ENCODE measurements at regions not wholly inside any gene's neighbourhood (a gene's known extent, or its start where the extent isn't known, plus 50 kb on each side); places are given as distances from the start of the nearest gene placed in this dataset.

- Histone ChIP-seq H3K4me1 (ENCODE audit: control insufficient read depth in 2 of 2, insufficient read depth in 2 of 2, low read length in 1 of 2) (no peaks in the 10 kb centered on the region), H3K36me3 (ENCODE audit: control insufficient read depth in 2 of 2, insufficient read depth in 2 of 2, low read length in 1 of 2) (no peaks in the 10 kb centered on the region), H3K27ac (ENCODE audit: low read depth in 2 of 2, low read length in 1 of 2) (no peak overlapping the region), H3K4me3 (ENCODE audit: low read depth in 1 of 2, low read length in 2 of 2) (no peak overlapping the region), H3K27me3 (ENCODE audit: control insufficient read depth in 1 of 2, insufficient read depth in 2 of 2, low read length in 2 of 2) (no peaks in the 10 kb centered on the region), H3K9me3 (ENCODE audit: control insufficient read depth in 2 of 2, insufficient read depth in 1 of 2, low read depth in 1 of 2, low read length in 1 of 2) (no peaks in the 10 kb centered on the region)
- WGBS, 2 donors: 80 to 87% methylated on average over 4 of the region's 4 CpGs
Measured at GRCh38 chr2:217108575-217109027, 248.7 kb upstream of the TNP1 start.

- Histone ChIP-seq H3K4me3 (ENCODE audit: low read depth in 1 of 2, low read length in 2 of 2) (no peak overlapping the region), H3K27ac (ENCODE audit: low read depth in 2 of 2, low read length in 1 of 2) (no peak overlapping the region), H3K36me3 (ENCODE audit: control insufficient read depth in 2 of 2, insufficient read depth in 2 of 2, low read length in 1 of 2) (no peaks in the 10 kb centered on the region), H3K27me3 (ENCODE audit: control insufficient read depth in 1 of 2, insufficient read depth in 2 of 2, low read length in 2 of 2) (no peaks in the 10 kb centered on the region), H3K4me1 (ENCODE audit: control insufficient read depth in 2 of 2, insufficient read depth in 2 of 2, low read length in 1 of 2) (no peaks in the 10 kb centered on the region), H3K9me3 (ENCODE audit: control insufficient read depth in 2 of 2, insufficient read depth in 1 of 2, low read depth in 1 of 2, low read length in 1 of 2) (no peaks in the 10 kb centered on the region)
Measured at GRCh38 chr2:217108086-217108485, 248.2 kb upstream of the TNP1 start.

DNA sequence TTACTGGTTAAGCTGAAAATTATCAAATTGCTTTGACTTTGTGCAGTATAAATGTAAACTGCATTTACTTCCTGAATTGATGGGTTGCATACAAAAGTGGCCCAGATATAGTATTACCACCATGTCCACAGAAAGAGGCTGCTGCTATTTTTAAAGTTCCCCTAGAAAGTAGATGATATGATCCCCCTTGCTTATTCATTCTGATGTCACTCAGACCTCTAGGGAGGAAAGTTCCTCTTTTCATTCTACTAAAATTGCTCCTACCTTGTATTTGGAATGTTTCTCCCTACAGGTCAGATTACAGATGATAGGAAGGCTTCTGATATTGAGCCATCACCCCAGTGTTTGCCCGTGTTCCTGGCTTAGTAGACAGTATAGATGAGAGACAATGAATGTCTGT lies 247.6 kb upstream of the TNP1 start:
- 65 to 80% methylated on average over 1 of the region's 1 CpG for WGBS, 2 donors

GRCh38 chr2:217106650-217107014 lies 246.8 kb upstream of the TNP1 start:
- WGBS, 2 donors: 82 to 88% methylated on average over 3 of the region's 3 CpGs
- H3K4me3 ChIP-seq (ENCODE audit: low read depth in 1 of 2, low read length in 2 of 2): no peak overlapping the region
- H3K27me3 ChIP-seq (ENCODE audit: control insufficient read depth in 1 of 2, insufficient read depth in 2 of 2, low read length in 2 of 2): no peaks in the 10 kb centered on the region
- no peaks in the 10 kb centered on the region for H3K36me3 ChIP-seq (ENCODE audit: control insufficient read depth in 2 of 2, insufficient read depth in 2 of 2, low read length in 1 of 2)
- H3K27ac ChIP-seq (ENCODE audit: low read depth in 2 of 2, low read length in 1 of 2): no peak overlapping the region
- no peaks in the 10 kb centered on the region for H3K9me3 ChIP-seq (ENCODE audit: control insufficient read depth in 2 of 2, insufficient read depth in 1 of 2, low read depth in 1 of 2, low read length in 1 of 2)
- no peaks in the 10 kb centered on the region for H3K4me1 ChIP-seq (ENCODE audit: control insufficient read depth in 2 of 2, insufficient read depth in 2 of 2, low read length in 1 of 2)

More for the DNA sequence above, 247.6 kb upstream of the TNP1 start:
- Histone ChIP-seq H3K27me3 (ENCODE audit: control insufficient read depth in 1 of 2, insufficient read depth in 2 of 2, low read length in 2 of 2) (no peaks in the 10 kb centered on the region), H3K27ac (ENCODE audit: low read depth in 2 of 2, low read length in 1 of 2) (no peak overlapping the region), H3K4me1 (ENCODE audit: control insufficient read depth in 2 of 2, insufficient read depth in 2 of 2, low read length in 1 of 2) (no peaks in the 10 kb centered on the region), H3K4me3 (ENCODE audit: low read depth in 1 of 2, low read length in 2 of 2) (no peak overlapping the region), H3K9me3 (ENCODE audit: control insufficient read depth in 2 of 2, insufficient read depth in 1 of 2, low read depth in 1 of 2, low read length in 1 of 2) (no peaks in the 10 kb centered on the region), H3K36me3 (ENCODE audit: control insufficient read depth in 2 of 2, insufficient read depth in 2 of 2, low read length in 1 of 2) (no peaks in the 10 kb centered on the region)

DNA sequence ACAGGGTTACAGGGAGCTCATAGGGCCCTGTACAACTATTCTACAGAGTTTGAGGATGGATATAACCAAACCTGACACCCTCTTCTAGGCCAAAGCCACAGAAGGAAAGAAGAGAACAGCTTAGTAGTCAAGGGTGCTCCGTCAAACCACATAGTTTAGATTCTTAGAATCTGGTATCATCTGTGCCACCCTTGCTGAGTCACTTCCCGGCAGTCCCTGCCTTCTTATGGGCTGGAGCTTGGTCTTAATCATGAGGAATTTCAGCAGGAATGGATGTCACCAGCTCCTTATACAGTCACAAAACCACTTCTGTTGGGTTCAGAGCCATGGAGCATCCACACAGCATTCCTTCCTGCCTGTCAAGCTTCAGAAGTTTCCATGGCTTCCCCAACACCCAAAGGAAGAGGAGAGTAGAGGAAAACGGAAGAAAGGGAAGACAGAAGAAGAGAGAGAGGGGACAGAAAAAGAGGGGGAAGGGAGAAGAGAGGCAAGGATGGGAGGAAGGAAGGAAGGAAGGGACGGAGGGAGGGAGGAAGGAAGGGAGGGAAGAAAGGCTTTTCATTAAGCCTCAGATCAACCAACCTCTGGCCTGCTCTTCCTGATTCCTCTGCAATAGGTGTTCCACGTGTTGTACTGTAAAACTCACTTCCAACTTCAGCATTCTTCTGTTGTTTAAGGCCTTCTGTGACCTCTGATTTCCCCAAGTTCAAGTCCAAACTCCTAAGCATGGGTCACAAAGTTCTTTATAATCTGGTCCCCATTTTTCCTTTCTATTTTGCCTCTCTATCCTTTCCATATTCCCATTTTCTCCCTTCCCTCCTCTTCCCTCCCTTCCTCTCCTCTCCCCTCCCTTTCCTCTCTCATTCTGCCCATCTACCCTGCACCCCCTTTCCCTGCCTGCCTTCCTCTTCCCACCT lies 246.1 kb upstream of the TNP1 start:
- Histone ChIP-seq H3K4me3 (ENCODE audit: low read depth in 1 of 2, low read length in 2 of 2) (no peak overlapping the region), H3K27me3 (ENCODE audit: control insufficient read depth in 1 of 2, insufficient read depth in 2 of 2, low read length in 2 of 2) (no peaks in the 10 kb centered on the region), H3K36me3 (ENCODE audit: control insufficient read depth in 2 of 2, insufficient read depth in 2 of 2, low read length in 1 of 2) (no peaks in the 10 kb centered on the region), H3K4me1 (ENCODE audit: control insufficient read depth in 2 of 2, insufficient read depth in 2 of 2, low read length in 1 of 2) (no peaks in the 10 kb centered on the region), H3K27ac (ENCODE audit: low read depth in 2 of 2, low read length in 1 of 2) (peak overlapping the region in 1 of 2 donors; percentile 15), H3K9me3 (ENCODE audit: control insufficient read depth in 2 of 2, insufficient read depth in 1 of 2, low read depth in 1 of 2, low read length in 1 of 2) (no peaks in the 10 kb centered on the region)
- WGBS, 2 donors: 69 to 77% methylated on average over 5 of the region's 5 CpGs

GRCh38 chr2:217103752-217104545 lies 244.1 kb upstream of the TNP1 start:
- Histone ChIP-seq H3K27ac (ENCODE audit: low read depth in 2 of 2, low read length in 1 of 2) (no peak overlapping the region), H3K4me3 (ENCODE audit: low read depth in 1 of 2, low read length in 2 of 2) (no peak overlapping the region), H3K27me3 (ENCODE audit: control insufficient read depth in 1 of 2, insufficient read depth in 2 of 2, low read length in 2 of 2) (no peaks in the 10 kb centered on the region), H3K4me1 (ENCODE audit: control insufficient read depth in 2 of 2, insufficient read depth in 2 of 2, low read length in 1 of 2) (no peaks in the 10 kb centered on the region), H3K9me3 (ENCODE audit: control insufficient read depth in 2 of 2, insufficient read depth in 1 of 2, low read depth in 1 of 2, low read length in 1 of 2) (no peaks in the 10 kb centered on the region), H3K36me3 (ENCODE audit: control insufficient read depth in 2 of 2, insufficient read depth in 2 of 2, low read length in 1 of 2) (no peaks in the 10 kb centered on the region)
- WGBS, 2 donors: 68 to 85% methylated on average over 4 of the region's 4 CpGs

DNA sequence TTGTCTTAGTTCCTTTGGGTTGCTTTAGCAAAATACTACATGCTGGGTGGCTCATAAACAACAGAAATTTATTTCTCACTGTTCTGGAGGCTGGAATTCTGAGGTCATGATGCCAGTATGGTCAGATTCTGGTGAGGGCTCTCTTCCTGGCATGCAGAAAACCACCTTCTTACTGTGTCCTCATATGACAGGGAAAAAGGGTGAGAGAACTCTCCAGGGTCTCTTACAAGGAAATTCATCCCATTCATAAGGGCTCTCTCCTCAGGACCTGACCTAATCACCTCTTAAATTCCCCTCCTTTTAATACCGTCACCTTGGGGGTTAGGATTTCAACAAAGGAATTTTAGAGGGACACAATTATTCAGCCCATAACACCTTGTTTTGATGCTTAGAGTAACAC lies 243.1 kb upstream of the TNP1 start:
- Histone ChIP-seq H3K27ac (ENCODE audit: low read depth in 2 of 2, low read length in 1 of 2) (no peak overlapping the region), H3K9me3 (ENCODE audit: control insufficient read depth in 2 of 2, insufficient read depth in 1 of 2, low read depth in 1 of 2, low read length in 1 of 2) (no peaks in the 10 kb centered on the region), H3K27me3 (ENCODE audit: control insufficient read depth in 1 of 2, insufficient read depth in 2 of 2, low read length in 2 of 2) (no peaks in the 10 kb centered on the region), H3K4me3 (ENCODE audit: low read depth in 1 of 2, low read length in 2 of 2) (no peak overlapping the region), H3K36me3 (ENCODE audit: control insufficient read depth in 2 of 2, insufficient read depth in 2 of 2, low read length in 1 of 2) (no peaks in the 10 kb centered on the region), H3K4me1 (ENCODE audit: control insufficient read depth in 2 of 2, insufficient read depth in 2 of 2, low read length in 1 of 2) (no peaks in the 10 kb centered on the region)
- WGBS, 2 donors: 85 to 97% methylated on average over 1 of the region's 1 CpG

DNA sequence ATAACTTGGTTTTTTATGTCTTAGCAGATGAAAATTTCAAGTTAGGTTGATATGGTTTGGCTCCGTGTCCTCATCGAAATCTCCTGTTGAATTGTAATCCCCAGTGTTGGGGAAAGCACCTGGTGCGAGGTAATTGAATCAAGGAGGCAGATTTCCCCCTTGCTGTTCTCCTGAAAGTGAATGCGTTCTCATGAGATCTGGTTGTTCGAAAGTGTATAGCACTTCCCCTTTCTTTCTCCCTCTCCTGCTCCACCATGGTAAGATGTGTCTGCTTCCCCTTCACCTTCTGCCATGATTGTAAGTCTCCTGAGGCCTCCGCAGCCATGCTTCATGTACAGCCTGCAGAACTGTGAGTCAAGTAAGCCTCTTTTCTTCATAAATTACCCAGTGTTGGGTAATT lies 242.1 kb upstream of the TNP1 start:
- H3K9me3 ChIP-seq (ENCODE audit: control insufficient read depth in 2 of 2, insufficient read depth in 1 of 2, low read depth in 1 of 2, low read length in 1 of 2): no peaks in the 10 kb centered on the region
- H3K4me3 ChIP-seq (ENCODE audit: low read depth in 1 of 2, low read length in 2 of 2): no peak overlapping the region
- WGBS, 2 donors: 85 to 92% methylated on average over 6 of the region's 6 CpGs

DNA sequence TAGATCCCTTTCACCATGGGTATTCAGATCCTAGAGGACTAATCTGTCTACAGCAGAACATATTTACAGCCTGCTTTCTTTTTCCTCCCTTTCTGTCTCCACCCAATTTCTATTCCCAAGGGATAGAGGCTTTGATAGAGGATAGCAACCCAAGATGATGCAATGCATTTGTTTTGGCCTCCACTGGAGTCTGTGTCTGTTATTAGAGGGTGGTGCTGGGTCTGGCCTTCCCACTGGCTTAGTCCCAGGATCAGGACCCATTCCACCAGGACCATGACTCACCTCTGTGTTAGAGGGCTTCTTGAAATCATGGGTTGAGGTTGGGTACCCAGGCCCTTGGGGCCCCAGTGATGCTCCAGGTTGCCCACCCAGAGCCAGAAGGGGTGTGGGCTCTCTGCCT lies 239.7 kb upstream of the TNP1 start:
- H3K27ac ChIP-seq (ENCODE audit: low read depth in 2 of 2, low read length in 1 of 2): no peak overlapping the region
- H3K36me3 ChIP-seq (ENCODE audit: control insufficient read depth in 2 of 2, insufficient read depth in 2 of 2, low read length in 1 of 2): no peaks in the 10 kb centered on the region
- H3K27me3 ChIP-seq (ENCODE audit: control insufficient read depth in 1 of 2, insufficient read depth in 2 of 2, low read length in 2 of 2): no peaks in the 10 kb centered on the region

More for the DNA sequence above, 242.1 kb upstream of the TNP1 start:
- Histone ChIP-seq H3K27me3 (ENCODE audit: control insufficient read depth in 1 of 2, insufficient read depth in 2 of 2, low read length in 2 of 2) (no peaks in the 10 kb centered on the region), H3K36me3 (ENCODE audit: control insufficient read depth in 2 of 2, insufficient read depth in 2 of 2, low read length in 1 of 2) (no peaks in the 10 kb centered on the region), H3K27ac (ENCODE audit: low read depth in 2 of 2, low read length in 1 of 2) (no peak overlapping the region), H3K4me1 (ENCODE audit: control insufficient read depth in 2 of 2, insufficient read depth in 2 of 2, low read length in 1 of 2) (no peaks in the 10 kb centered on the region)

More for the DNA sequence above, 239.7 kb upstream of the TNP1 start:
- Histone ChIP-seq H3K4me3 (ENCODE audit: low read depth in 1 of 2, low read length in 2 of 2) (no peak overlapping the region), H3K9me3 (ENCODE audit: control insufficient read depth in 2 of 2, insufficient read depth in 1 of 2, low read depth in 1 of 2, low read length in 1 of 2) (no peaks in the 10 kb centered on the region), H3K4me1 (ENCODE audit: control insufficient read depth in 2 of 2, insufficient read depth in 2 of 2, low read length in 1 of 2) (no peaks in the 10 kb centered on the region)
